Breast epithelium (tissue), 4 donors: ENCODE measurements at regions not wholly inside any gene's neighbourhood (a gene's known extent, or its start where the extent isn't known, plus 50 kb on each side); places are given as distances from the start of the nearest gene placed in this dataset.

Source experiments
- DNase-seq, 2 donors: peaks; one replicate each; pipeline ENCODE4 v3.0.0-alpha.2; 2019; ENCODE audit warnings: low spot score in 2 of 2
- H3K27ac ChIP-seq, 2 donors: fragments of 200-600 bp; sonication (generic) in 1 of 2; one replicate each; pipeline ENCODE4 v1.5.1; 2016 to 2019; ENCODE audit warnings: mild to moderate bottlenecking in 1 of 2
- H3K27me3 ChIP-seq, 2 donors: fragments of 200-600 bp; sonication (generic) in 1 of 2; one replicate each; pipeline versions ENCODE4 v1.5.1 to v1.6.0; 2017 to 2019; ENCODE audit warnings: control low read depth in 1 of 2, mild to moderate bottlenecking in 1 of 2
- H3K36me3 ChIP-seq: fragments of 200-600 bp; one replicate; pipeline ENCODE4 v1.5.1; 2019
- H3K4me1 ChIP-seq, 2 donors: fragments of 200-600 bp; sonication (generic); one replicate each; pipeline ENCODE4 v1.5.1; 2016 to 2019; ENCODE audit warnings: control low read depth in 1 of 2
- H3K4me3 ChIP-seq, 3 donors: fragments of 200-600 bp; sonication (generic); 1 replicate in 2 of 3; 2 replicates in 1 of 3; pipeline ENCODE4 v1.5.1; 2016 to 2019; ENCODE audit warnings: mild to moderate bottlenecking in 3 of 3, moderate library complexity in 2 of 3
- H3K9me3 ChIP-seq, 2 donors: fragments of 200-600 bp; sonication (generic) in 1 of 2; one replicate each; pipeline ENCODE4 v1.5.1; 2016 to 2019; ENCODE audit warnings: control low read depth in 1 of 2
- CTCF ChIP-seq, 3 donors: fragments of 450-650 bp; IDR thresholded peaks; one replicate each; pipeline ENCODE4 v1.5.1; 2016 to 2017; ENCODE audit warnings: antibody characterized with exemption in 3 of 3, mild to moderate bottlenecking in 3 of 3, moderate library complexity in 3 of 3
- POLR2A ChIP-seq: fragments of 450-650 bp; IDR thresholded peaks from one replicate; pipeline ENCODE4 v1.6.1; 2016; ENCODE audit warnings: antibody characterized with exemption, mild to moderate bottlenecking, moderate library complexity
- POLR2AphosphoS5 ChIP-seq, 3 donors: sonication (generic); formaldehyde crosslinking; IDR thresholded peaks; one replicate each; pipeline ENCODE4 v1.6.1; 2017; ENCODE audit warnings: antibody characterized with exemption in 3 of 3
- intact Hi-C: fragments of 100-400 bp; cut with DNase I; formaldehyde crosslinking; loops from one replicate; pipeline ENCODE4 v1.15.1; 2023; ENCODE audit warnings: low total_unique reads

GRCh38 chr1:14482784-14483450 lies 115.6 kb upstream of the KAZN start:
- TF ChIP-seq POLR2AphosphoS5 (IDR thresholded peaks at IDR 0.05) (no peak), POLR2A (no peak), CTCF (IDR thresholded peaks at IDR 0.05) (no peak)
- no peak for DNase-seq
- no peaks in the 10 kb centered on the region for H3K9me3 ChIP-seq
- H3K36me3 ChIP-seq = no peaks in the 10 kb centered on the region
- H3K27me3 ChIP-seq = no peaks in the 10 kb centered on the region
- H3K27ac ChIP-seq = no peak overlapping the region
- intact Hi-C loops = no loop called here
- H3K4me1 ChIP-seq = no peaks in the 10 kb centered on the region
- no peak overlapping the region for H3K4me3 ChIP-seq

DNA sequence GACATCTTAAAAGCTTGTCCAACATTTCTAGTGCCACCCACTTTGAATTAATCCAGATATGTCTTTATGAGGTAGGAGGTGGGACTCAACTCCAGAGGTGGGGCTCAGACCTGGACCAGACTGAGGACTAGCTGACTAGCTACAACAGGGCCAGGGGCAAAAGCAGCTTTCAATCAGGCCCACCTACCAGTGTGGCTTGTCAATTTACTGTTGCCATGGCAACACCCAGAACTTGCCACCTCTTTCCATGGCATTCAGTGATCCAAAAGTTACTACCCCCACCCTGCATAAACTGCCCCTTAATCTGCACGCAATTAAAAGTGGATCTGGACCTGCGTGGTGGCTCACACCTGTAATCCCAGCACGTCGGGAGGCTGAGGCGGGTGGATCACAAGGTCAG lies 113.2 kb upstream of the KAZN start:
- no peak overlapping the region for H3K27ac ChIP-seq
- H3K27me3 ChIP-seq = no peaks in the 10 kb centered on the region
- no peak overlapping the region for H3K4me3 ChIP-seq
- DNase-seq = no peak
- intact Hi-C loops = no loop called here
- H3K36me3 ChIP-seq = no peaks in the 10 kb centered on the region
- H3K9me3 ChIP-seq = no peaks in the 10 kb centered on the region
- TF ChIP-seq POLR2AphosphoS5 (IDR thresholded peaks at IDR 0.05) (no peak), POLR2A (no peak), CTCF (IDR thresholded peaks at IDR 0.05) (no peak)
- no peaks in the 10 kb centered on the region for H3K4me1 ChIP-seq

DNA sequence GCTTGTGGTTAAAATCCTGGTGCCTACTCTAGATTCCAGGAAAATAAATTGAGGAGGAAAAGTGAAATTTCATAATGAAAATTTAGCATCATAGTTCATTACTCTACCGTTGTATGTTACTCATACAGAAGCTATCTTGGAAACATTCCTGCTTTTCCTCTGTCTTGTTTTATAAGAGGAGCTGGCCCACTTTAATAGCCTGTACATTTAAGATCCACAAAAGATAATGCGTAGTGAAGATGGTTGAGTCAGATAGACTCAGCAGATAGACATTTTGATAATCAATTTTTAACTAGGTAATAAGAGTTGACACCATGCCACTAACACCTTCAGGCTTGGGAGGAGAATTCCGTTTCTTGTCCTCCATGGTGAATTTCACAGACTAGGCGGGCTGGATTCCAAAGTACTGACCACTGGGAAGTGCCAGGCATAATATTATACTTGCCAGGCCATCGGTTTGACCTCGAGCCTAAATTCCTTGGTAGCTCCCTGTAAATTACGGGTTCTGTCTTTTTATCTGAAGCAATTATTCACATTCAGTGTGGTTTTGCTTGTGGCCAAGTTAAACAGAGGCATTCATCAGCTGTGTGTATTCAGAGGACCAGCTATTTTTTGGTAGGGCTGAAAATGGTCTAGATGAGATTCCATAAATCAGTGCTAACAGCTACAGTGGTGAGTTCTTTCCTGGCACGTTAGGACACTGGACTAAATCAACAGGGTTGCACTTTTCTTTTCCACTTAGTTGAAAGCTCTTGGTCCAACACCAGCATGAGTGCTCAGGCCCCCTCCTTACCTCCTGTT lies 111.9 kb upstream of the KAZN start:
- intact Hi-C loops = no loop called here
- H3K4me3 ChIP-seq = peak overlapping the region in 1 of 3 donors; percentile 8
- no peak for TF ChIP-seq POLR2AphosphoS5 (IDR thresholded peaks at IDR 0.05)
- no peak for TF ChIP-seq POLR2A
- no peak for TF ChIP-seq CTCF (IDR thresholded peaks at IDR 0.05)
- H3K27ac ChIP-seq = peak overlapping the region in 1 of 2 donors; percentile 32
- no peaks in the 10 kb centered on the region for H3K4me1 ChIP-seq
- DNase-seq = no peak
- no peaks in the 10 kb centered on the region for H3K27me3 ChIP-seq
- no peaks in the 10 kb centered on the region for H3K36me3 ChIP-seq
- no peaks in the 10 kb centered on the region for H3K9me3 ChIP-seq

GRCh38 chr1:14487671-14488070 lies 110.8 kb upstream of the KAZN start:
- no peak overlapping the region for H3K27ac ChIP-seq
- H3K36me3 ChIP-seq = no peaks in the 10 kb centered on the region
- no peaks in the 10 kb centered on the region for H3K4me1 ChIP-seq
- H3K4me3 ChIP-seq = no peak overlapping the region
- no peak for DNase-seq
- intact Hi-C loops = no loop called here
- no peaks in the 10 kb centered on the region for H3K27me3 ChIP-seq
- no peaks in the 10 kb centered on the region for H3K9me3 ChIP-seq
- TF ChIP-seq CTCF (IDR thresholded peaks at IDR 0.05) (no peak), POLR2A (no peak), POLR2AphosphoS5 (IDR thresholded peaks at IDR 0.05) (no peak)

GRCh38 chr1:14494911-14495310 lies 103.6 kb upstream of the KAZN start:
- Histone ChIP-seq H3K4me1 (no peaks in the 10 kb centered on the region), H3K4me3 (no peak overlapping the region), H3K9me3 (no peaks in the 10 kb centered on the region), H3K36me3 (no peaks in the 10 kb centered on the region), H3K27me3 (no peaks in the 10 kb centered on the region), H3K27ac (no peak overlapping the region)
- no peak for TF ChIP-seq POLR2AphosphoS5 (IDR thresholded peaks at IDR 0.05)
- TF ChIP-seq CTCF (IDR thresholded peaks at IDR 0.05) = no peak
- TF ChIP-seq POLR2A = no peak
- no peak for DNase-seq
- intact Hi-C loops = no loop called here
